Astrocyte (in vitro differentiated cells and primary cell): ENCODE measurements at regions not wholly inside any gene's neighbourhood (a gene's known extent, or its start where the extent isn't known, plus 50 kb on each side); places are given as distances from the start of the nearest gene placed in this dataset.

Source experiments
- DNase-seq: peaks from one replicate; pipeline ENCODE4 v3.0.0-alpha.2; 2010; ENCODE audit warnings: low read depth
- FAIRE-seq: peaks from 2 replicates; lab custom pipeline; 2011; peaks lifted over from hg19 to GRCh38; lab: Jason Lieb, UNC
- H2AFZ ChIP-seq: 2 replicates; pipeline ENCODE4 v1.6.0; 2012; ENCODE audit warnings: low read depth, low read length, inconsistent platforms
- H3K27ac ChIP-seq: 2 replicates; pipeline ENCODE4 v1.5.1; 2011; ENCODE audit warnings: low read depth, low read length, inconsistent platforms
- H3K27me3 ChIP-seq: 2 replicates; pipeline ENCODE4 v1.6.0; 2011; ENCODE audit warnings: low read length, inconsistent platforms; ENCODE audit not compliant: insufficient read depth
- H3K36me3 ChIP-seq: 2 replicates; pipeline ENCODE4 v1.5.1; 2011; ENCODE audit warnings: low read length, inconsistent platforms; ENCODE audit not compliant: insufficient read depth
- H3K4me1 ChIP-seq: 2 replicates; pipeline ENCODE4 v1.5.1; 2011; ENCODE audit warnings: low read length, inconsistent platforms; ENCODE audit not compliant: insufficient read depth
- H3K4me2 ChIP-seq: 2 replicates; pipeline ENCODE4 v1.6.0; 2012; ENCODE audit warnings: low read length, inconsistent platforms
- H3K4me3 ChIP-seq: 2 replicates; pipeline ENCODE4 v1.5.1; 2011; ENCODE audit warnings: low read depth, mild to moderate bottlenecking, low read length, inconsistent platforms; ENCODE audit not compliant: insufficient read depth
- H3K79me2 ChIP-seq: 2 replicates; pipeline ENCODE4 v1.6.0; 2012; ENCODE audit warnings: mild to moderate bottlenecking, low read length, inconsistent platforms; ENCODE audit not compliant: insufficient read depth
- H3K9ac ChIP-seq: 2 replicates; pipeline ENCODE4 v1.6.0; 2012; ENCODE audit warnings: mild to moderate bottlenecking, low read length, inconsistent platforms
- H3K9me3 ChIP-seq: 2 replicates; pipeline ENCODE4 v1.5.1; 2012; ENCODE audit warnings: low read depth, mild to moderate bottlenecking, low read length, inconsistent platforms; ENCODE audit not compliant: insufficient read depth
- H4K20me1 ChIP-seq: 2 replicates; pipeline ENCODE4 v1.6.0; 2012; ENCODE audit warnings: low read length, inconsistent platforms; ENCODE audit not compliant: insufficient read depth
- H3K27ac Mint-ChIP-seq: one replicate; pipeline ENCODE4 v1.8.0; 2021; ENCODE audit warnings: mild to moderate bottlenecking, mixed read lengths; ENCODE audit not compliant: unreplicated experiment
- H3K27me3 Mint-ChIP-seq: one replicate; pipeline ENCODE4 v1.8.0; 2021; ENCODE audit warnings: low read depth, mixed read lengths; ENCODE audit not compliant: unreplicated experiment
- H3K36me3 Mint-ChIP-seq: one replicate; pipeline ENCODE4 v1.8.0; 2021; ENCODE audit warnings: low read depth, mixed read lengths; ENCODE audit not compliant: unreplicated experiment
- H3K4me1 Mint-ChIP-seq: one replicate; pipeline ENCODE4 v1.8.0; 2021; ENCODE audit warnings: low read depth, mixed read lengths; ENCODE audit not compliant: unreplicated experiment
- H3K4me3 Mint-ChIP-seq: one replicate; pipeline ENCODE4 v1.8.0; 2021; ENCODE audit warnings: mild to moderate bottlenecking, moderate library complexity, mixed read lengths; ENCODE audit not compliant: unreplicated experiment
- H3K9me3 Mint-ChIP-seq: one replicate; pipeline ENCODE4 v1.8.0; 2021; ENCODE audit warnings: mild to moderate bottlenecking, mixed read lengths; ENCODE audit not compliant: unreplicated experiment
- EZH2 ChIP-seq: IDR thresholded peaks from 2 replicates; pipeline ENCODE4 v1.6.1; 2012; ENCODE audit warnings: mild to moderate bottlenecking, low read length, inconsistent platforms; ENCODE audit not compliant: insufficient read depth
- TF ChIP-seq, protein P1 (sequence below): IDR thresholded peaks from 2 replicates; pipeline ENCODE4 v1.5.1; 2011; ENCODE audit warnings: low read depth, mild to moderate bottlenecking, inconsistent platforms, low read length, moderate library complexity; ENCODE audit not compliant: insufficient read depth

DNA sequence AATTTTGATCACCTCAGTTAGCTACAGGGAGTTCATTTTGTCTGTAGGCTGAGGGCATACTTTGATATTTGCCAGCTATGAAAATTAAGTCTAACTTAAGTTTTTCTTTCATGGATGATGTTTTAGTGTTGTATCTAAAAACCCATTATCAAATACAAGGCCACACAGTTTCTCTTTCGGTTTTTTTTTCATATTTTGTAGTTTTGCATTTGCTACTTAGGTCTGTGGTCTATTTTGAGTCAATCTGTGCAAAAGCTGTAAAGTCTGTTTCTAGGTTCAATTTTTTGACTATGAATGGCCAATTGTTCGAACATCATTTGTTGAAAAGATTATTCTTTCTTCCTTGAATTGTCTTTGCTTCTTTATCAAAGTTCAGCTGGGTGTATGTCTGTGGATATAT is 895.6 kb upstream of the ANO3 start:
- Mint-ChIP-seq H3K4me1 (no peaks in the 10 kb centered on the region), H3K4me3 (no peak overlapping the region), H3K9me3 (no peaks in the 10 kb centered on the region), H3K27ac (no peak overlapping the region), H3K36me3 (no peaks in the 10 kb centered on the region), H3K27me3 (no peaks in the 10 kb centered on the region)
- Histone ChIP-seq H3K4me2 (no peak overlapping the region), H3K27me3 (no peaks in the 10 kb centered on the region), H3K9me3 (no peaks in the 10 kb centered on the region), H4K20me1 (no peaks in the 10 kb centered on the region), H3K36me3 (no peaks in the 10 kb centered on the region), H3K4me1 (no peaks in the 10 kb centered on the region), H3K79me2 (no peaks in the 10 kb centered on the region), H3K4me3 (no peak overlapping the region), H2AFZ (no peak overlapping the region), H3K9ac (no peak overlapping the region), H3K27ac (no peak overlapping the region)
- TF ChIP-seq, protein P1, sequence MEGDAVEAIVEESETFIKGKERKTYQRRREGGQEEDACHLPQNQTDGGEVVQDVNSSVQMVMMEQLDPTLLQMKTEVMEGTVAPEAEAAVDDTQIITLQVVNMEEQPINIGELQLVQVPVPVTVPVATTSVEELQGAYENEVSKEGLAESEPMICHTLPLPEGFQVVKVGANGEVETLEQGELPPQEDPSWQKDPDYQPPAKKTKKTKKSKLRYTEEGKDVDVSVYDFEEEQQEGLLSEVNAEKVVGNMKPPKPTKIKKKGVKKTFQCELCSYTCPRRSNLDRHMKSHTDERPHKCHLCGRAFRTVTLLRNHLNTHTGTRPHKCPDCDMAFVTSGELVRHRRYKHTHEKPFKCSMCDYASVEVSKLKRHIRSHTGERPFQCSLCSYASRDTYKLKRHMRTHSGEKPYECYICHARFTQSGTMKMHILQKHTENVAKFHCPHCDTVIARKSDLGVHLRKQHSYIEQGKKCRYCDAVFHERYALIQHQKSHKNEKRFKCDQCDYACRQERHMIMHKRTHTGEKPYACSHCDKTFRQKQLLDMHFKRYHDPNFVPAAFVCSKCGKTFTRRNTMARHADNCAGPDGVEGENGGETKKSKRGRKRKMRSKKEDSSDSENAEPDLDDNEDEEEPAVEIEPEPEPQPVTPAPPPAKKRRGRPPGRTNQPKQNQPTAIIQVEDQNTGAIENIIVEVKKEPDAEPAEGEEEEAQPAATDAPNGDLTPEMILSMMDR = no peak
- no peak for TF ChIP-seq EZH2
- DNase-seq (no peak), FAIRE-seq (no peak)

DNA sequence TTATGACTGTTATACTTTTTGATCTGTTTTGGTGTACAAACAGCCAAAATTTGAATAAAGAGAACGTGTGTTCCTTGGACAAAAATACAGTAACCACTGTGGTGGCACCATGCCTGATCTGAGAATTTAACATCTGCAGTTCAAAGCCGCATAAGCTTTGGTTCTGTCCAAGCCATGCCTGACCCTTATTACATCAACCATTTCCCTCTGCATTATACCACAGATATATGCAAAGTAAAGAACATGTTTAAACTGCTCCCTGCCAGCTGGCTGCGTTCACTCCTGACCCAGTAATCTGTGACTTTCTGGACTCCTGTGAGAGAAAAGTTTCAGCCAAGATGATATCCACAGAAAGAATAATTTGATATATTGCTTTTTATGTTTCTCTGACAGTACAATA is 890.5 kb upstream of the ANO3 start:
- no peak overlapping the region for H3K27ac Mint-ChIP-seq
- no peak overlapping the region for H3K27ac ChIP-seq
- H3K27me3 Mint-ChIP-seq = no peaks in the 10 kb centered on the region
- no peaks in the 10 kb centered on the region for H3K36me3 Mint-ChIP-seq
- H2AFZ ChIP-seq = no peak overlapping the region
- H3K4me1 Mint-ChIP-seq = no peaks in the 10 kb centered on the region
- FAIRE-seq (no peak), DNase-seq (no peak)
- H3K4me3 ChIP-seq = no peak overlapping the region
- no peak overlapping the region for H3K9ac ChIP-seq
- no peaks in the 10 kb centered on the region for H3K36me3 ChIP-seq
- no peaks in the 10 kb centered on the region for H3K27me3 ChIP-seq
- no peaks in the 10 kb centered on the region for H3K9me3 Mint-ChIP-seq
- H3K4me3 Mint-ChIP-seq = no peak overlapping the region
- H4K20me1 ChIP-seq = no peaks in the 10 kb centered on the region
- no peaks in the 10 kb centered on the region for H3K9me3 ChIP-seq
- no peaks in the 10 kb centered on the region for H3K79me2 ChIP-seq
- no peaks in the 10 kb centered on the region for H3K4me1 ChIP-seq
- no peak overlapping the region for H3K4me2 ChIP-seq
- TF ChIP-seq EZH2 = no peak
- TF ChIP-seq, protein P1 = no peak

DNA sequence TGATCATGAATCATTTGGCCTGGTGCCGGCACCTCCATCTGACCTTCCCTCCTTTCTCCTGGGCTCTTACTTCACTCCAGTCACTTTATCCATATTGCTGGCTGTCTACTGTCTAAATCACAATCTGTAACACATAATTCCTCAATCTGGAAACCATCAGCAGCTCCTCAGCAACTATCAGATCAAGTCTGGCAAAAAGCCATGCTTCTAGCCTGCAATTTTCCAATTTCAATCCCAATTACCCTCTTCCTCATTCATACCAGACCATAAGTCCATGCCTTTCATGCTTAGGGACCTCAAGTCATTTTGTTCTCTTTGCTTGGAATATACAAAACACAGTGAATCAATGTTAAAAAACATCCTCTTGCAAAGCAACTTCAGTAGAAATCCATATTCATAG is 882.8 kb upstream of the ANO3 start:
- no peak overlapping the region for H3K4me2 ChIP-seq
- no peaks in the 10 kb centered on the region for H3K36me3 ChIP-seq
- no peaks in the 10 kb centered on the region for H3K9me3 ChIP-seq
- Mint-ChIP-seq H3K4me3 (no peak overlapping the region), H3K27me3 (no peaks in the 10 kb centered on the region), H3K36me3 (no peaks in the 10 kb centered on the region), H3K4me1 (no peaks in the 10 kb centered on the region), H3K9me3 (no peaks in the 10 kb centered on the region), H3K27ac (no peak overlapping the region)
- no peak for TF ChIP-seq EZH2
- TF ChIP-seq, protein P1 = no peak
- DNase-seq (no peak), FAIRE-seq (no peak)
- H3K4me1 ChIP-seq = no peaks in the 10 kb centered on the region
- no peak overlapping the region for H3K4me3 ChIP-seq
- H3K9ac ChIP-seq = no peak overlapping the region
- H3K79me2 ChIP-seq = no peaks in the 10 kb centered on the region
- H3K27ac ChIP-seq = no peak overlapping the region
- no peak overlapping the region for H2AFZ ChIP-seq
- H3K27me3 ChIP-seq = no peaks in the 10 kb centered on the region
- H4K20me1 ChIP-seq = no peaks in the 10 kb centered on the region
